Ishikawa (cell line): ENCODE measurements at regions not wholly inside any gene's neighbourhood (a gene's known extent, or its start where the extent isn't known, plus 50 kb on each side); places are given as distances from the start of the nearest gene placed in this dataset.

Experiments
- CEBPB ChIP-seq: IDR thresholded peaks from 2 replicates; pipeline ENCODE4 v1.6.1; 2012
- CREB1 ChIP-seq: IDR thresholded peaks from 2 replicates; pipeline ENCODE4 v1.6.1; 2012; ENCODE audit warnings: low read depth
- EP300 ChIP-seq: IDR thresholded peaks from 2 replicates; pipeline ENCODE4 v1.6.1; 2012; ENCODE audit warnings: borderline replicate concordance
- FOXM1 ChIP-seq: IDR thresholded peaks from 2 replicates; pipeline ENCODE4 v1.6.1; 2012; ENCODE audit warnings: low read depth, borderline replicate concordance
- MAX ChIP-seq: IDR thresholded peaks from 2 replicates; pipeline ENCODE4 v1.6.1; 2012
- RAD21 ChIP-seq: IDR thresholded peaks from 2 replicates; pipeline ENCODE4 v1.6.1; 2012; ENCODE audit warnings: low read depth
- REST ChIP-seq: IDR thresholded peaks from 2 replicates; pipeline ENCODE4 v1.6.1; 2012; ENCODE audit warnings: low read depth, mild to moderate bottlenecking
- TAF1 ChIP-seq: IDR thresholded peaks from 2 replicates; pipeline ENCODE4 v1.6.1; 2012; ENCODE audit warnings: low read depth, mild to moderate bottlenecking
- USF1 ChIP-seq: IDR thresholded peaks from 2 replicates; pipeline ENCODE4 v1.6.1; 2012
- YY1 ChIP-seq: IDR thresholded peaks from 2 replicates; pipeline ENCODE4 v1.6.1; 2012; ENCODE audit warnings: low read depth
- ZBTB7A ChIP-seq: IDR thresholded peaks from 2 replicates; pipeline ENCODE4 v1.6.1; 2012; ENCODE audit warnings: low read depth

- no peak for TF ChIP-seq FOXM1
- no peak for TF ChIP-seq RAD21
- TF ChIP-seq CREB1 = no peak
- TF ChIP-seq REST = no peak
- TF ChIP-seq EP300 = no peak
- TF ChIP-seq TAF1 = no peak
- TF ChIP-seq MAX = no peak
- no peak for TF ChIP-seq YY1
- TF ChIP-seq USF1 = no peak
- no peak for TF ChIP-seq CEBPB
- TF ChIP-seq ZBTB7A = no peak
These were observed 839.6 kb upstream of the ZEB2 start for GRCh38 chr2:145359561-145359960.
